ENCODE measurements at regions not wholly inside any gene's neighbourhood (a gene's known extent, or its start where the extent isn't known, plus 50 kb on each side); places are given as distances from the start of the nearest gene placed in this dataset.
A peak's percentile ranks its signal among the peaks of the same experiment; 100 is the strongest.

DNA sequence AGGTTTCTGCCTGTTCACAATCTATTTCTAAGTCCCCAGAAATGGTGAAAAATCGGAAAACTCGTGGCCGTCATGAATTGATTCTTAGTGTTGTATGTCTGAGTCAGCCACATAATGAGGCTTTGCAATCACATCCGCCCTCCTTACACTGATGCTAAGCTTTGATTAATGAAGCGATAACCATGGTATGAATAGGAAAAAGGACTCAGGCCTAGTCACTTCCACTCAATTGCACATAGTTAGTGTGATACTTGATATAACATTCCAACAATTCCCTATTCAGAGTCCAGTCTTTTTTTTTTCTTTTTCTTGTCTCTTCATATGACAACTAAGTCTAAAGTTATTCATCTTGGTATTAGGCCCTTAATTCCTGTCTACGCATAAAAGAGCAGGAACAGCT lies 1231.0 kb downstream of the VRK1 start:
- H3K9me3 Mint-ChIP-seq, result peaks cover 9% of the 10 kb centered on the region
- H3K4me1 Mint-ChIP-seq (ENCODE audit: low read depth), result peaks cover 10% of the 10 kb centered on the region
- H3K4me3 Mint-ChIP-seq, result no peak overlapping the region
- CTCF ChIA-PET, result no interaction called here
- no peak overlapping the region for H3K27ac Mint-ChIP-seq
- intact Hi-C loops (cut with micrococcal nuclease), result no loop called here
- DNase-seq, result no peak
- peaks cover 3% of the 10 kb centered on the region for H3K36me3 Mint-ChIP-seq (ENCODE audit: low read depth)
- no peaks in the 10 kb centered on the region for H3K27me3 Mint-ChIP-seq (ENCODE audit: low read depth)

DNA sequence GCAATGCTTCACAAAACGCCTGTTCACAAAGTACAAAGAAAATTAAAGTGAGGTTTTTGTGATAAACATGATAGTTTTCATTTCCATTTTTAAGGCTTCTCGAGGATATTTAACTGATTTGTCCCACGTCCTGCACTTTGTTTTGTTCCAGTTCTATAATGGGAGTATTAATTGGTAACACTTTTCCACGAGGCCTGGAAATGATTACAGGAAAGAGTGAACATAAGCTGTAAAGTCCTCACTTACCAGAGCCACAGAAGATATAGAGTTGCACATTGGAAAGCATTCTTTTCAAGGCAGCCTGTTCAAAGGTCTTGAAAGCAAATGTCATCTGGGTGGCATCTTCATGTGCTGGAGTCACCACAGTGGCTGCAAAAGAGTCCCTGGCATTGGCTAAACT lies 1236.6 kb downstream of the BCL11B start:
- Mint-ChIP-seq H3K4me1 (ENCODE audit: low read depth) (peaks cover 3% of the 10 kb centered on the region), H3K36me3 (ENCODE audit: low read depth) (peaks cover 3% of the 10 kb centered on the region), H3K27ac (no peak overlapping the region), H3K9me3 (peaks cover 9% of the 10 kb centered on the region), H3K27me3 (ENCODE audit: low read depth) (no peaks in the 10 kb centered on the region), H3K4me3 (no peak overlapping the region)
- intact Hi-C loops (cut with micrococcal nuclease), result no loop called here
- no peak for DNase-seq
- CTCF ChIA-PET, result interaction anchor here (1.3 kb wide), 1 partner anchor 9 kb away, joined by 3 read pairs; no protein-coding TSS in a partner anchor

DNA sequence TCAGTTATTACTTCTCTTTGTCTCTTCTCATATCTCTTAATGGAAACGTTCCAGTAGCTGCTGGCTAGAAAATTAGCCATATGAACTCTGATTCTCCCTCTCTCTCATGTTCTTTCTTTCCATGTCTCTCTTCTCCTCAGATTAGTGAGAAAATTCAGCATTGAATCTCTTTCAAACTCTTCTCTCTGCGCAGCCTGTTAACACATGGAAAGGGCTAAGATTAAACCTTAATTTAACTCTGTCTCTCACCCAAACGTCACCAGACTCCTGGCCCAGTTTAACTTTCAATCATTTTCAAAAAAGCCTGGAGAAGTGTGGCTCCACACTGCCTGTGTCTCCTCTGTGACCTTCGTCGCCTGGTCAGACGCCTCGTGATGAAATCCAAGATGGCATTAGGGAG lies 1234.2 kb downstream of the BCL11B start:
- no peaks in the 10 kb centered on the region for H3K27me3 Mint-ChIP-seq (ENCODE audit: low read depth)
- CTCF ChIA-PET, result no interaction called here

DNA sequence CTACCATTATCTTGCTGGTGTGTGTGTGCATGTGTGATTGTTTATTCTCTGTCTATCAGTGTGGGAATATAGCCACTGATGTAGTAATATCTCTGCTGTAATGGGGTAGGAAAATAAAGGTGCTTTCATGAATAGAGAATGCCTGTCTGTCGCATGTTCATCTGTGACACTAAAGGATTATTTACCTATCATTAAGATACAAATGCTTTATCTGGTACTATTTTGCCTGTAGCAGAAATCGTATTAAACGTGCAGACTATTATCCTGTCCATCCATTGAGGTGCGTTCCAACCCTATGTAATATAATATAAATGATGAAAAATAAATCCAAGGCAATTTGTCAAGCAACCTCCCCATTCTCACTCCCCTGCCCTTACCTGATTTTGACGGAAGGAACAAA lies 1215.1 kb downstream of the BCL11B start:
- intact Hi-C loops (cut with micrococcal nuclease), result no loop called here
- peaks cover 2% of the 10 kb centered on the region for H3K4me1 Mint-ChIP-seq (ENCODE audit: low read depth)
- H3K4me3 Mint-ChIP-seq, result no peak overlapping the region
- CTCF ChIA-PET, result interaction anchor here (1.0 kb wide), 1 partner anchor 78 kb away, joined by 3 read pairs; no protein-coding TSS in a partner anchor
- H3K36me3 Mint-ChIP-seq (ENCODE audit: low read depth), result no peaks in the 10 kb centered on the region
- no peak for DNase-seq
- H3K27me3 Mint-ChIP-seq (ENCODE audit: low read depth), result no peaks in the 10 kb centered on the region
- H3K27ac Mint-ChIP-seq, result no peak overlapping the region
- H3K9me3 Mint-ChIP-seq, result no peaks in the 10 kb centered on the region

More for the DNA sequence above, 1234.2 kb downstream of the BCL11B start:
- H3K4me3 Mint-ChIP-seq, result no peak overlapping the region
- no peaks in the 10 kb centered on the region for H3K36me3 Mint-ChIP-seq (ENCODE audit: low read depth)
- no peak overlapping the region for H3K27ac Mint-ChIP-seq
- H3K9me3 Mint-ChIP-seq, result peaks cover 5% of the 10 kb centered on the region
- peaks cover 11% of the 10 kb centered on the region for H3K4me1 Mint-ChIP-seq (ENCODE audit: low read depth)
- intact Hi-C loops (cut with micrococcal nuclease), result no loop called here
- no peak for DNase-seq

DNA sequence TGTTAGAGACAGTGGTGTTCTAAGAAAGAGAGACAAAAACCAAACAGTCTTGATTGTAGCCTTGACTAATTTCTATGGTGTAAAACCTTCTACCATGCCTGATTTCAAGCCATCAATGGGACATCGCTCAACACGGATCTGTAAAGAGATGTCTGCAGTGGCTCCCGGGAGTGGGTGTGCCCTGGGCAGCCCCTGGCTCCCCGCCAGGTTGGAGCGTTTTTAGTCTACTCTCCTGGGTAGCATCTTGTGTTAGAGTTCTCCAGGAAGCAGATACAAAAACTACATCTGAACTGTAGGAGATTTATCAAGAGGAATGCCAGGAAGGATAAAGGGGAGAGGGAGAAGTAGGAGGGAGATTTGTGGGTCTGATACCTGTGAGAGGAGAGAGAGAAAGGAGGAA lies 1212.9 kb downstream of the BCL11B start:
- H3K9me3 Mint-ChIP-seq, result no peaks in the 10 kb centered on the region
- CTCF ChIA-PET, result no interaction called here
- H3K4me3 Mint-ChIP-seq, result no peak overlapping the region
- H3K36me3 Mint-ChIP-seq (ENCODE audit: low read depth), result no peaks in the 10 kb centered on the region
- H3K27me3 Mint-ChIP-seq (ENCODE audit: low read depth), result no peaks in the 10 kb centered on the region
- no peaks in the 10 kb centered on the region for H3K4me1 Mint-ChIP-seq (ENCODE audit: low read depth)
- intact Hi-C loops (cut with micrococcal nuclease), result no loop called here
- H3K27ac Mint-ChIP-seq, result no peak overlapping the region
- no peak for DNase-seq

DNA sequence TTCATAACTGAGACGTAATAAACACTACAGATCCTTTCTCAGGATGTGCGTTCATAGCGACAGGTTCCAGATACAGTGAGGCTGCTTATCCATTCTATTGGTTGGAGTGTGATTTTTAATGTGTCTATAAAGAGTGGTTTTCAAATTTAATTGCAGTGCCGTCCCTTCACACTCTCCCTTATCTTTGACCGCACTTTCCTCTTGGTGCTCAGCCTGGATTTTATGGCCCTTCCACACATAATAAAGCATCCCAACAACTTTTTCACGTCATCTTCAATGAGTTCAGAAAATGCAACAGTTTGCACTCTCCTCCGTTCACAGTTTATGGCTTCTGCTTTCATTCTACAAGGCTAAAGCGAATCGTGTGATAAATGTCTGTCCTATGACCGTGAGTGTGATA lies 1209.9 kb downstream of the BCL11B start:
- Mint-ChIP-seq H3K27ac (no peak overlapping the region), H3K4me1 (ENCODE audit: low read depth) (no peaks in the 10 kb centered on the region), H3K27me3 (ENCODE audit: low read depth) (no peaks in the 10 kb centered on the region), H3K9me3 (no peaks in the 10 kb centered on the region), H3K4me3 (no peak overlapping the region), H3K36me3 (ENCODE audit: low read depth) (no peaks in the 10 kb centered on the region)
- DNase-seq, result no peak
- CTCF ChIA-PET, result no interaction called here
- intact Hi-C loops (cut with micrococcal nuclease), result no loop called here

DNA sequence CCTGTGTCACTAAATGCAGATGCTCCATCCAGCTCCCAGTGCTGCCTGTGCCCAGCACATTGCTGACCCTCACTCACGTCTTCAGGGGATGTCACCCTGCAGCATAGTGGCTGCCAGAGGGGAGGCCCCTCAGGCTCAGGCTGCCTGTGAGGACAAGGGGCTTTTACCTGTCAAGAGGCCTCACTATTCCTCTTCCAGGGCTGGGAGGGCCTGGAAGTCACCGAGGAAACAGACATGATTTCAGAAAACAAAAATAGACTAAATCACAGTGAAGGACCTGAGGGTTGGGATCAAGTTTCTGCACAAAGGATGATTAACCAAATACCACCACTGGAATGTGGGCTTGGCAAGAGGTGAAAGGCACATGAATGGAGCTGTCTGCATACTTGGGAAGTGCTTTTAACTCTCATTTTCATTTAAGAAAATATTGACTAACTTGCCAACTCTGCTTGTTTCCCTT lies 1202.3 kb downstream of the BCL11B start:
- no peak overlapping the region for H3K4me3 Mint-ChIP-seq
- H3K9me3 Mint-ChIP-seq, result no peaks in the 10 kb centered on the region
- CTCF ChIA-PET, result no interaction called here
- H3K27me3 Mint-ChIP-seq (ENCODE audit: low read depth), result no peaks in the 10 kb centered on the region
- DNase-seq, result no peak
- intact Hi-C loops (cut with micrococcal nuclease), result no loop called here
- peaks cover 4% of the 10 kb centered on the region for H3K4me1 Mint-ChIP-seq (ENCODE audit: low read depth)
- H3K27ac Mint-ChIP-seq, result no peak overlapping the region
- no peaks in the 10 kb centered on the region for H3K36me3 Mint-ChIP-seq (ENCODE audit: low read depth)

DNA sequence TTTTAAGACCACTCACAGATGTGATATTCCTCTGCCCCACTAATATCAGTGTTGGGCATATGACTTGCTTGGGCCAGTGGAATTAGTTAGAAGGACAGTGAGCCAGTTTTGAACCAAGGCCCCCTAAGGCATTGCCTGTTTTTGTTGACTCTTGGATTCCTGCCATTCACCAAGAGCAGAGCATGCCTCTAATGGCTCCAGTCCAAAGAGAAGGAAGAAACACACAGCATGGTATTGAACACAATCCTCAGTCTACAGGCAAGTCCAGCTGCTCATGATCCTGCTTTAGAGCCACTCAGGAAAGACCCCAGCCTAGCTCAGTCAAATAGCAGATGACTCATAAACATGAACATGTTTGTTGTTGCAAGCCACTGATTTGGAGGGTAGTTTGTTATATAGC lies 1201.5 kb downstream of the BCL11B start:
- no peaks in the 10 kb centered on the region for H3K9me3 Mint-ChIP-seq
- no peaks in the 10 kb centered on the region for H3K27me3 Mint-ChIP-seq (ENCODE audit: low read depth)
- DNase-seq, result no peak
- no peak overlapping the region for H3K4me3 Mint-ChIP-seq
- H3K36me3 Mint-ChIP-seq (ENCODE audit: low read depth), result no peaks in the 10 kb centered on the region
- intact Hi-C loops (cut with micrococcal nuclease), result no loop called here
- H3K4me1 Mint-ChIP-seq (ENCODE audit: low read depth), result peaks cover 4% of the 10 kb centered on the region
- CTCF ChIA-PET, result no interaction called here
- no peak overlapping the region for H3K27ac Mint-ChIP-seq

DNA sequence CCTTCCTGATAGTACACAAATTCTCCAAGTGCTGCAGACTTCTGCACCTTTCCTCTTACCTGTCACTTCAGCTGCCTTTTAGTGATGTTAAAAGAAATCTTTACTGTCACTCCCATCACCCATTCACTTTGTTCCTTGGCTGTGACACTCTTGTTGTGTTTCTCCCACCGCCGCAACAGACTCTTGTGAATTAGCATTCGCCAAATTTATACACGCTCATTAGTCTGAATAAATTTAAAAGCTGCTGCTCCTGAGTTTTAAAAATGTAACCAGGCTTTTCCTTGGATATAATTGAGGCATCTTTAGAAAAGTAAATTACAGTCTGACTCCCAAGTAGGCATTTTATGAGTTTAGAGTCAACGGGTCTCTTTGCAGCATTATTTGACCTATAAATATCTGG lies 1197.9 kb downstream of the BCL11B start:
- CTCF ChIA-PET, result no interaction called here
- H3K27ac Mint-ChIP-seq, result no peak overlapping the region
- H3K9me3 Mint-ChIP-seq, result no peaks in the 10 kb centered on the region
- DNase-seq, result no peak
- H3K4me3 Mint-ChIP-seq, result no peak overlapping the region
- no peaks in the 10 kb centered on the region for H3K27me3 Mint-ChIP-seq (ENCODE audit: low read depth)
- no peaks in the 10 kb centered on the region for H3K36me3 Mint-ChIP-seq (ENCODE audit: low read depth)
- peaks cover 4% of the 10 kb centered on the region for H3K4me1 Mint-ChIP-seq (ENCODE audit: low read depth)
- intact Hi-C loops (cut with micrococcal nuclease), result no loop called here

DNA sequence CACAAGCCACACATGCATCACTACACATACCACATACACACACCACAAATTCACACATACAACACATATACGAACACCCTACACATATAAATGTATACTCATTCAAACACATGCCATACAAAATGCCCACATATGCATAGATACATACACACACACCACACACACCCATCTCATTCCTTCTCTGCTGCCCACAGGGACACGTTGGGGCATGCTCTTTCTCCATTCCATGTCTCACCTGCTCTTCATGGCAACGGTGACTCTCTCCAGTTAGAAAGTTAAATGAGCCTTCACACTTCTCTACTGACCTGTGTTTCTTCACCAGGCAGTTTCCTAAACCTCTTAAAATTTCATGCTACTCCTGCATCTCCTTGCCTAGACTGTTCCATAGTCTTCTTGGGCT lies 1194.8 kb downstream of the BCL11B start:
- H3K4me3 Mint-ChIP-seq, result no peak overlapping the region
- no peaks in the 10 kb centered on the region for H3K36me3 Mint-ChIP-seq (ENCODE audit: low read depth)
- DNase-seq, result no peak
- peaks cover 7% of the 10 kb centered on the region for H3K4me1 Mint-ChIP-seq (ENCODE audit: low read depth)
- H3K27me3 Mint-ChIP-seq (ENCODE audit: low read depth), result no peaks in the 10 kb centered on the region
- intact Hi-C loops (cut with micrococcal nuclease), result no loop called here
- no peaks in the 10 kb centered on the region for H3K9me3 Mint-ChIP-seq
- H3K27ac Mint-ChIP-seq, result peak overlapping the region; percentile 1
- CTCF ChIA-PET, result no interaction called here

DNA sequence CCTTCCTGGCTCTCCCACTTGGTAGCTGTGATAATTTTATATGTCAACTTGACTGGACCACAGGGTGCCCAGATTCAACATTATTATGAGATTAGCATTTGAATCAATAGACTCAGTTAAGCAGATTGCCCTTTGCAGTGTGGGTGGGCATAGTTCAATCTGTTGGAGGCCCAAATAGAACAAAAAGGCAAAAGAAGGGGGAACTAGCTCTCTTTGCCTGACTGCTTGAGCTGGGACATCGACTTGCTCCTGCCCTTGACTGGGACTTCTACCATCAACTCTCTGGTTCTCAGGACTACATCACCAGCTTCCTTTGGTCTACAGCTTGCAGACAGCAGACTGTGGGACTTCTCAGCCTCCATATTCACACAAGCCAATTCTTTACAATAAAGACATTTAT lies 1189.2 kb downstream of the BCL11B start:
- intact Hi-C loops (cut with micrococcal nuclease), result no loop called here
- H3K27ac Mint-ChIP-seq, result no peak overlapping the region
- CTCF ChIA-PET, result no interaction called here
- no peaks in the 10 kb centered on the region for H3K27me3 Mint-ChIP-seq (ENCODE audit: low read depth)
- H3K36me3 Mint-ChIP-seq (ENCODE audit: low read depth), result peaks cover 2% of the 10 kb centered on the region
- DNase-seq, result no peak
- H3K4me3 Mint-ChIP-seq, result no peak overlapping the region
- H3K4me1 Mint-ChIP-seq (ENCODE audit: low read depth), result peaks cover 7% of the 10 kb centered on the region
- peaks cover 14% of the 10 kb centered on the region for H3K9me3 Mint-ChIP-seq

DNA sequence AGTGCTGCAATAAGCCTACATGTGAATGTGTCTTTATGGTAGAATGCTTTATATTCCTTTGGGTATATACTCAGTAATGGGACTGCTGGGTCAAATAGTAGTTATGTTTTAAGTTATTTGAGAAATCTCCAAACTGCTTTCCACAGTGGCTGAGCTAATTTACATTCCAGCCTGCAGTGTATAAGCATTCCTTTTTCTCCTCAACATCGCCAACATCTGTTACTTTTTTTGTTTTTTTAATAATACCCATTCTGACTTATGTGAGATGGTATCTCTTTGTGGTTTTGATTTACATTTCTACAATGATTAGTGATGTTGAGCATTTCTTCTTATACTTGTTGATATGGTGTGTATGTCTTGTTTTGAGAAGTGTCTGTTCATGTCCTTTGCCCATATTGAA lies 1186.2 kb downstream of the BCL11B start:
- Mint-ChIP-seq H3K4me1 (ENCODE audit: low read depth) (peaks cover 2% of the 10 kb centered on the region), H3K9me3 (peaks cover 14% of the 10 kb centered on the region), H3K27ac (no peak overlapping the region), H3K4me3 (no peak overlapping the region), H3K27me3 (ENCODE audit: low read depth) (no peaks in the 10 kb centered on the region), H3K36me3 (ENCODE audit: low read depth) (peaks cover 2% of the 10 kb centered on the region)
- CTCF ChIA-PET, result no interaction called here
- DNase-seq, result no peak
- intact Hi-C loops (cut with micrococcal nuclease), result no loop called here

DNA sequence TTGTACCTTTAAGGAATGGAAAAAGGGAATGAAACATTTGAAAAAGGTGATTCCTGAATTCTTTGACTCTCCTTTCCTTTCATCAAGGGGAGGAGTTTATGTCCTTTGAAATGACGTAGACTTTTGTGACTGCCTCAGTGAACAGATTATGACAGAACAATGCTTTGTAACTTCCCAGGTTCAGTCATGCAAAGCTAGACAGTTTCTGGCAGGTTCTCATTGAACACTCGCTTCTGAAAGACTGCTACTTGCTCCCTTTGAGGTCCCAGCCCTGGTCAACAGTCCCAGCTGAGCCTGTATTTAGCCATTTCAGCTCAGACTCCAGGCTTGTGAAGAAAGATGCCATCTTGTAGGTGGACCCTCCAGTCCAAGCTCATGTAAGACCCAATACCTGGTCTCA lies 1178.9 kb downstream of the BCL11B start:
- Mint-ChIP-seq H3K4me1 (ENCODE audit: low read depth) (peaks cover 11% of the 10 kb centered on the region), H3K36me3 (ENCODE audit: low read depth) (no peaks in the 10 kb centered on the region), H3K27me3 (ENCODE audit: low read depth) (no peaks in the 10 kb centered on the region), H3K4me3 (no peak overlapping the region), H3K9me3 (no peaks in the 10 kb centered on the region), H3K27ac (no peak overlapping the region)
- intact Hi-C loops (cut with micrococcal nuclease), result loop anchor here (5.0 kb wide), 1 partner anchor 51 kb away; no protein-coding TSS in a partner anchor
- DNase-seq, result no peak
- CTCF ChIA-PET, result interaction anchor here (0.6 to 1.3 kb wide), 2 partner anchors 9 to 70 kb away, joined by 3 read pairs; no protein-coding TSS in a partner anchor

DNA sequence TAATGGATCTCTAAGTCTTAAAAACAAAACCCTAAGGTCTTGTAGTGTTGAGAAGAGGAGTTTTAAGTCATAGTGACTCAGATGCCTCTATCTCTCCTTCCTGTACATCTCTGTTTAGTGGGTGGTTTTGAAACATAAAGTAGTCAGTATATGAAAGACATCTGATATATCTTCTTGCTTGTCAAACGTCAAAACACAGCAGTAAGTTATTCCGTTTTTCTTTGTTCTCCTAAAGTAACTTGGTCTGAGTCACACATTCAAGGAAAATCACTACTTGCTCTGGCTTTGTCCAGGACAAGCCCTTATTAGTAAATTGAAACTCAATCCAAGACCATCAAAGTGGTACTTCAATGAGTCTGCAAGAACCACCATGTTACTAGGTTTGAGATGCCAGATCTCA lies 1172.5 kb downstream of the BCL11B start:
- intact Hi-C loops (cut with micrococcal nuclease), result loop anchor here (1.0 to 2.0 kb wide), 10 partner anchors 21 to 375 kb away; no protein-coding TSS in a partner anchor
- Mint-ChIP-seq H3K9me3 (peaks cover 15% of the 10 kb centered on the region), H3K27ac (peak overlapping the region; percentile 96), H3K4me1 (ENCODE audit: low read depth) (peaks cover 60% of the 10 kb centered on the region), H3K36me3 (ENCODE audit: low read depth) (peaks cover 6% of the 10 kb centered on the region), H3K4me3 (peak overlapping the region; percentile 5), H3K27me3 (ENCODE audit: low read depth) (no peaks in the 10 kb centered on the region)
- DNase-seq, result peak; percentile 26
- CTCF ChIA-PET, result no interaction called here

All from activated naive CD4-positive, alpha-beta T cell treated with anti-CD3 and anti-CD28 coated beads for 36 hours (primary cell).